GM12878 (cell line): ENCODE measurements at regions not wholly inside any gene's neighbourhood (a gene's known extent, or its start where the extent isn't known, plus 50 kb on each side); places are given as distances from the start of the nearest gene placed in this dataset.

Experiments
- ATAC-seq: fragments of 200-7000 bp; cut with Tn5 transposase; 3 replicates; pipeline ENCODE4 v1.9.1; 2020; ENCODE audit warnings: mild to moderate bottlenecking, moderate library complexity
- BruUV-seq: library from RNA; stranded (reverse); fragments of 400-500 nt; replicated peaks from 2 replicates; lab custom pipeline; 2021; lab: Mats Ljungman, UMichigan
- CTCF ChIA-PET: fragments of 300-600 bp; sonication (Branson Sonifier 250); formaldehyde crosslinking; extraction: SDS; loops from one replicate; lab custom pipeline; 2021; ENCODE audit warnings: inconsistent platforms; lab: Yijun Ruan, JAX
- POLR2A ChIA-PET: fragments of 350-600 bp; formaldehyde crosslinking; extraction: SDS; loops from one replicate; lab custom pipeline; 2021; ENCODE audit warnings: inconsistent platforms; lab: Charles Lee
- RAD21 ChIA-PET: fragments of 300-600 bp; sonication (Branson Sonifier 250); formaldehyde crosslinking; loops from one replicate; lab custom pipeline; 2023; ENCODE audit warnings: antibody characterized with exemption; ENCODE audit not compliant: unreplicated experiment; lab: Charles Lee
- SMC1A ChIA-PET: fragments of 300-600 bp; sonication (Branson Sonifier 250); formaldehyde crosslinking; loops from one replicate; lab custom pipeline; 2023; ENCODE audit not compliant: unreplicated experiment, uncharacterized antibody; lab: Charles Lee
- DNase-seq: peaks from one replicate; pipeline ENCODE4 v3.0.0-alpha.2; 2011; ENCODE audit warnings: low read depth, low spot score
- FAIRE-seq: peaks from 3 replicates; lab custom pipeline; 2011; peaks lifted over from hg19 to GRCh38; lab: Jason Lieb, UNC
- H2AFZ ChIP-seq: 2 replicates; pipeline ENCODE4 v1.6.0; 2011; ENCODE audit warnings: low read depth, low read length, control low read depth; ENCODE audit not compliant: control insufficient read depth
- H3K27ac ChIP-seq: 2 replicates; pipeline ENCODE4 v1.5.1; 2011; ENCODE audit warnings: control low read depth; ENCODE audit not compliant: control insufficient read depth, insufficient read depth
- H3K27me3 ChIP-seq, 2 experiments: replicated peaks in 1 of 2; 2 replicates each; pipeline versions ENCODE4 v1.6.0 to v1.6.1; 2011; ENCODE audit warnings: low read length in 1 of 2; ENCODE audit not compliant: control insufficient read depth in 2 of 2, insufficient read depth in 2 of 2
- H3K36me3 ChIP-seq, 2 experiments: 2 replicates each; pipeline ENCODE4 v1.5.1; 2011; ENCODE audit warnings: low read length in 1 of 2; ENCODE audit not compliant: control insufficient read depth in 2 of 2, insufficient read depth in 2 of 2
- H3K4me1 ChIP-seq: 2 replicates; pipeline ENCODE4 v1.6.1; 2011; ENCODE audit warnings: mild to moderate bottlenecking, low read length, moderate library complexity, mixed read lengths; ENCODE audit not compliant: control insufficient read depth, insufficient read depth
- H3K4me2 ChIP-seq: 2 replicates; pipeline ENCODE4 v1.6.0; 2011; ENCODE audit warnings: control low read depth; ENCODE audit not compliant: control insufficient read depth, insufficient read depth
- H3K4me3 ChIP-seq: fragments of 200-600 bp; sonication (generic); 2 replicates; pipeline ENCODE4 v1.5.1; 2016
- H3K79me2 ChIP-seq: 2 replicates; pipeline ENCODE4 v1.6.0; 2011; ENCODE audit warnings: low read length; ENCODE audit not compliant: control insufficient read depth, insufficient read depth
- H3K9ac ChIP-seq: 2 replicates; pipeline ENCODE4 v1.8.0; 2011; ENCODE audit warnings: low read length, control low read depth, mixed read lengths; ENCODE audit not compliant: control insufficient read depth, insufficient read depth
- H3K9me3 ChIP-seq: replicated peaks from 3 replicates; pipeline ENCODE4 v1.5.1; 2011; ENCODE audit warnings: mild to moderate bottlenecking, low read length; ENCODE audit not compliant: control insufficient read depth, insufficient read depth
- H4K20me1 ChIP-seq: 2 replicates; pipeline ENCODE4 v1.6.0; 2011; ENCODE audit not compliant: control insufficient read depth, insufficient read depth
- BACH1 ChIP-seq: fragments of 450-650 bp; IDR thresholded peaks from 2 replicates; pipeline ENCODE4 v1.6.1; 2017; ENCODE audit warnings: mild to moderate bottlenecking, borderline replicate concordance
- BCL11A ChIP-seq: IDR thresholded peaks from 2 replicates; pipeline ENCODE4 v1.6.1; 2011; ENCODE audit warnings: low read depth, low read length
- ELK1 ChIP-seq: IDR thresholded peaks from 2 replicates; pipeline ENCODE4 v1.6.1; 2012; ENCODE audit warnings: low read depth, low read length, improper control_type of control experiment
- NRF1 ChIP-seq: conservative IDR thresholded peaks from 2 replicates; pipeline ENCODE4 v1.6.1; 2011; ENCODE audit warnings: mild to moderate bottlenecking, low read depth, low read length, improper control_type of control experiment
- PKNOX1 ChIP-seq: fragments of 450-650 bp; IDR thresholded peaks from 2 replicates; pipeline ENCODE4 v1.6.1; 2016; ENCODE audit warnings: mild to moderate bottlenecking
- POLR2A ChIP-seq: IDR thresholded peaks from 2 replicates; pipeline ENCODE4 v1.6.1; 2011; ENCODE audit warnings: low read depth, mild to moderate bottlenecking, low read length
- RELA ChIP-seq: fragments of 450-650 bp; IDR thresholded peaks from 2 replicates; pipeline ENCODE4 v1.8.0; 2014; ENCODE audit warnings: borderline replicate concordance; ENCODE audit not compliant: partially characterized antibody
- SIN3A ChIP-seq: IDR thresholded peaks from 2 replicates; pipeline ENCODE4 v1.6.1; 2012; ENCODE audit warnings: low read depth, low read length, improper control_type of control experiment
- WGBS: methylation state at CpG from one replicate; pipeline ENCODE4 v1.1.6; 2016; ENCODE audit warnings: low lambda C conversion rate; ENCODE audit not compliant: insufficient replicate concordance, insufficient coverage; ENCODE audit errors: missing lambda C conversion rate; 5-methylcytosine and 5-hydroxymethylcytosine counted together
- in situ Hi-C: fragments of 300-500 bp; cut with MboI; formaldehyde crosslinking; loops from 9 replicates; pipeline ENCODE4 v1.14.3; 2018; ENCODE audit warnings: mixed read lengths
- intact Hi-C: fragments of 100-400 bp; cut with micrococcal nuclease; formaldehyde crosslinking; loops from one replicate; pipeline ENCODE4 v1.14.2; 2022; ENCODE audit not compliant: unreplicated experiment

GRCh38 chr6:167469101-167469500 lies 144.2 kb downstream of the TTLL2 start:
- ChIA-PET CTCF (no interaction called here), SMC1A (no interaction called here), POLR2A (no interaction called here), RAD21 (no interaction called here)
- ATAC-seq (no peak), FAIRE-seq (no peak), DNase-seq (no peak)
- Histone ChIP-seq H3K4me3 (no peak overlapping the region), H4K20me1 (no peaks in the 10 kb centered on the region), H3K9ac (no peak overlapping the region), H3K27me3 (no peaks in the 10 kb centered on the region; a peak in 1 of 4 replicates), H3K4me2 (no peak overlapping the region), H3K79me2 (no peaks in the 10 kb centered on the region), H3K4me1 (no peaks in the 10 kb centered on the region), H2AFZ (no peak overlapping the region), H3K27ac (no peak overlapping the region), H3K9me3 (no peaks in the 10 kb centered on the region), H3K36me3 (no peaks in the 10 kb centered on the region)
- BruUV-seq = no TSS peak
- 23% methylated on average over 3 of the region's 3 CpGs for whole genome bisulfite sequencing
- in situ Hi-C loops = no loop called here
- TF ChIP-seq BACH1 (no peak), SIN3A (no peak)
- intact Hi-C loops = no loop called here

GRCh38 chr6:167469672-167470071 lies 144.8 kb downstream of the TTLL2 start:
- BruUV-seq = no TSS peak
- H2AFZ ChIP-seq = no peak overlapping the region
- no peaks in the 10 kb centered on the region for H4K20me1 ChIP-seq
- no peak overlapping the region for H3K4me2 ChIP-seq
- H3K4me1 ChIP-seq = no peaks in the 10 kb centered on the region
- ATAC-seq = no peak
- ChIA-PET RAD21 (no interaction called here), POLR2A (no interaction called here), CTCF (no interaction called here), SMC1A (no interaction called here)
- no peaks in the 10 kb centered on the region for H3K79me2 ChIP-seq
- in situ Hi-C loops (no loop called here), intact Hi-C loops (no loop called here)
- WGBS = 48% methylated on average over 10 of the region's 10 CpGs
- no peak for FAIRE-seq
- H3K27ac ChIP-seq = no peak overlapping the region
- H3K9ac ChIP-seq = no peak overlapping the region
- H3K4me3 ChIP-seq = no peak overlapping the region
- no peak for TF ChIP-seq RELA
- no peak for TF ChIP-seq PKNOX1
- TF ChIP-seq ELK1 = no peak
- TF ChIP-seq NRF1 = no peak
- no peak for TF ChIP-seq BCL11A
- no peak for TF ChIP-seq POLR2A
- H3K9me3 ChIP-seq = no peaks in the 10 kb centered on the region
- H3K36me3 ChIP-seq = no peaks in the 10 kb centered on the region
- H3K27me3 ChIP-seq = no peaks in the 10 kb centered on the region; a peak in 1 of 4 replicates
- no peak for DNase-seq
